ENCODE measurements at regions not wholly inside any gene's neighbourhood (a gene's known extent, or its start where the extent isn't known, plus 50 kb on each side); places are given as distances from the start of the nearest gene placed in this dataset.

DNA sequence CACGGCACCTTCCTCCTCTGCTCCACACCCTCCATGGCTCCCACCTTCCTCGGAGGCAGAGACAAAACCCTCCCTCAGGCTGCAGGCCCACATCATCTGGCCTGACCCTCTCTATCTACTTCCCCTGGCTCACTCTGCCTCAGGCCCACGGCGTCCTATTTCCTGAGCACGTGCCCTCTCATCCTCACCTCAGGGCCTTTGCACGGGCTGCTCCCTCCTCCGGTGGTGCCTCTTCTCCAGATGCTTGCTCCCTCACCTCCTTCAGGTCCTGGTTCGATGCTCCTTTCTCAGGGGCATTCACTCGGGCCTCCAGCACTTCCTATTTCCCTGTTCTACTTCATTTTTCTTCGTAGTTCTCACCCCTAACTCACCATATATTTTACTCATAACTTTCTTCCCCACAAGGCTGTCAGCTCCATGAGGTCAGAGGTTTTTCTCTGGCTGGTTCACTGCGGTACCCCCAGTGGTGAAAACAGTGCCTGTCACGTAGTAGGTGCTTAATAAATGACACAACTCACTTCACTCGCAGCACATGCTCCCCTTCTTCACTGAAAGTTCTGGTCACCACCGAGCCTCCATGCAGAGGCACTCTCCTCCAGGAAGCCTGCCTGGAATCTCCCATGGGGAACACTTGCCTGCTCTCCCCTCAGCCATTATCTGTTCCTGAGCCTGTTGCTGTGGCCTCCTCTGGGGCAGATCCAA is 130.7 kb downstream of the WNT7A start:
- Mint-ChIP-seq H3K36me3 (ENCODE audit: low read depth) (no peaks in the 10 kb centered on the region), H3K27ac (ENCODE audit: unreplicated experiment) (no peak overlapping the region), H3K4me3 (ENCODE audit: unreplicated experiment) (no peak overlapping the region), H3K4me1 (ENCODE audit: low read depth) (no peaks in the 10 kb centered on the region), H3K9me3 (ENCODE audit: low read depth) (peaks cover under 1% of the 10 kb centered on the region), H3K27me3 (ENCODE audit: low read depth) (peaks cover 12% of the 10 kb centered on the region)
- TF ChIP-seq, protein P1, sequence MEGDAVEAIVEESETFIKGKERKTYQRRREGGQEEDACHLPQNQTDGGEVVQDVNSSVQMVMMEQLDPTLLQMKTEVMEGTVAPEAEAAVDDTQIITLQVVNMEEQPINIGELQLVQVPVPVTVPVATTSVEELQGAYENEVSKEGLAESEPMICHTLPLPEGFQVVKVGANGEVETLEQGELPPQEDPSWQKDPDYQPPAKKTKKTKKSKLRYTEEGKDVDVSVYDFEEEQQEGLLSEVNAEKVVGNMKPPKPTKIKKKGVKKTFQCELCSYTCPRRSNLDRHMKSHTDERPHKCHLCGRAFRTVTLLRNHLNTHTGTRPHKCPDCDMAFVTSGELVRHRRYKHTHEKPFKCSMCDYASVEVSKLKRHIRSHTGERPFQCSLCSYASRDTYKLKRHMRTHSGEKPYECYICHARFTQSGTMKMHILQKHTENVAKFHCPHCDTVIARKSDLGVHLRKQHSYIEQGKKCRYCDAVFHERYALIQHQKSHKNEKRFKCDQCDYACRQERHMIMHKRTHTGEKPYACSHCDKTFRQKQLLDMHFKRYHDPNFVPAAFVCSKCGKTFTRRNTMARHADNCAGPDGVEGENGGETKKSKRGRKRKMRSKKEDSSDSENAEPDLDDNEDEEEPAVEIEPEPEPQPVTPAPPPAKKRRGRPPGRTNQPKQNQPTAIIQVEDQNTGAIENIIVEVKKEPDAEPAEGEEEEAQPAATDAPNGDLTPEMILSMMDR (IDR thresholded peaks at IDR 0.05), result no peak
- no peak for DNase-seq (ENCODE audit: low spot score)

- H3K27ac Mint-ChIP-seq (ENCODE audit: unreplicated experiment), result no peak overlapping the region
Measured at GRCh38 chr3:13748276-13748879, 131.5 kb downstream of the WNT7A start.

GRCh38 chr3:13747627-13748026 is 132.2 kb downstream of the WNT7A start:
- Mint-ChIP-seq H3K36me3 (ENCODE audit: low read depth) (no peaks in the 10 kb centered on the region), H3K27ac (ENCODE audit: unreplicated experiment) (no peak overlapping the region), H3K4me1 (ENCODE audit: low read depth) (no peaks in the 10 kb centered on the region), H3K27me3 (ENCODE audit: low read depth) (peaks cover 12% of the 10 kb centered on the region), H3K4me3 (ENCODE audit: unreplicated experiment) (no peak overlapping the region), H3K9me3 (ENCODE audit: low read depth) (peaks cover 4% of the 10 kb centered on the region)
- TF ChIP-seq, protein P1 (IDR thresholded peaks at IDR 0.05), result no peak
- no peak for DNase-seq (ENCODE audit: low spot score)

More at GRCh38 chr3:13748276-13748879, 131.5 kb downstream of the WNT7A start:
- Mint-ChIP-seq H3K4me1 (ENCODE audit: low read depth) (no peaks in the 10 kb centered on the region), H3K9me3 (ENCODE audit: low read depth) (peaks cover 4% of the 10 kb centered on the region), H3K4me3 (ENCODE audit: unreplicated experiment) (no peak overlapping the region), H3K27me3 (ENCODE audit: low read depth) (peaks cover 12% of the 10 kb centered on the region), H3K36me3 (ENCODE audit: low read depth) (no peaks in the 10 kb centered on the region)
- TF ChIP-seq, protein P1 (IDR thresholded peaks at IDR 0.05), result no peak
- DNase-seq (ENCODE audit: low spot score), result no peak

DNA sequence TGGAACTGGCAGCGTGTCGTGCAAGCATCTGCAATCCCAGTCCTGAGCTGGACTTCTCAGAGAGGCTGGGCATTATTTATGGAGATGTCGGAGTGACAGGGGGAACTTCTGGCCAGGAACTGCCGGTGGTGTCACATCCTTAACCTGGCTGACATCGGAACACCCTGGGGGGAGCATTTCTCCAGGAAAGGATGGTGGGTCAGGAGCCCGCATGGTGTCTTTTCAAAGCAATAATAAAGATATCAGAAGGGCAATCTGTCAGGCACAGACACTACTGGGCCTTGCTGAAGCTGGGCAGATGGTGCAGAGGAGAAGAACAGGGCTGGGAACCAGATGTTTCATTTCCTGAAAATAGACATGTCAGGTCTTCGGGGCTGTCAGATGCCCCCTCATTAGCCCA is 133.5 kb downstream of the WNT7A start:
- H3K27me3 Mint-ChIP-seq (ENCODE audit: low read depth), result peaks cover 15% of the 10 kb centered on the region
- no peak overlapping the region for H3K4me3 Mint-ChIP-seq (ENCODE audit: unreplicated experiment)
- H3K4me1 Mint-ChIP-seq (ENCODE audit: low read depth), result no peaks in the 10 kb centered on the region
- no peak for DNase-seq (ENCODE audit: low spot score)
- no peaks in the 10 kb centered on the region for H3K36me3 Mint-ChIP-seq (ENCODE audit: low read depth)
- no peak overlapping the region for H3K27ac Mint-ChIP-seq (ENCODE audit: unreplicated experiment)
- TF ChIP-seq, protein P1 (IDR thresholded peaks at IDR 0.05), result no peak
- peaks cover 13% of the 10 kb centered on the region for H3K9me3 Mint-ChIP-seq (ENCODE audit: low read depth)

- no peak overlapping the region for H3K27ac Mint-ChIP-seq (ENCODE audit: unreplicated experiment)
- H3K36me3 Mint-ChIP-seq (ENCODE audit: low read depth), result no peaks in the 10 kb centered on the region
- TF ChIP-seq, protein P1 (IDR thresholded peaks at IDR 0.05), result no peak
- H3K9me3 Mint-ChIP-seq (ENCODE audit: low read depth), result peaks cover 14% of the 10 kb centered on the region
- DNase-seq (ENCODE audit: low spot score), result no peak
- no peaks in the 10 kb centered on the region for H3K4me1 Mint-ChIP-seq (ENCODE audit: low read depth)
- peaks cover 15% of the 10 kb centered on the region for H3K27me3 Mint-ChIP-seq (ENCODE audit: low read depth)
- no peak overlapping the region for H3K4me3 Mint-ChIP-seq (ENCODE audit: unreplicated experiment)
Measured at GRCh38 chr3:13745636-13746035, 134.2 kb downstream of the WNT7A start.
